Esophagus squamous epithelium (tissue), 4 donors: ENCODE measurements at regions not wholly inside any gene's neighbourhood (a gene's known extent, or its start where the extent isn't known, plus 50 kb on each side); places are given as distances from the start of the nearest gene placed in this dataset.

Source experiments
- POLR2A ChIP-seq, 4 donors: fragments of 450-650 bp; IDR thresholded peaks; one replicate each; pipeline ENCODE4 v1.6.1; 2017; ENCODE audit warnings: antibody characterized with exemption in 4 of 4, mild to moderate bottlenecking in 4 of 4, moderate library complexity in 3 of 4
- TF ChIP-seq, protein P1 (sequence below), 6 experiments: fragments of 450-650 bp in 4 of 6; fragments of 200-600 bp in 2 of 6; sonication (generic) in 2 of 6; IDR thresholded peaks; one replicate each; pipeline ENCODE4 v1.5.1; 2016 to 2019; ENCODE audit warnings: antibody characterized with exemption in 6 of 6, mild to moderate bottlenecking in 4 of 6, moderate library complexity in 4 of 6

- TF ChIP-seq, protein P1, sequence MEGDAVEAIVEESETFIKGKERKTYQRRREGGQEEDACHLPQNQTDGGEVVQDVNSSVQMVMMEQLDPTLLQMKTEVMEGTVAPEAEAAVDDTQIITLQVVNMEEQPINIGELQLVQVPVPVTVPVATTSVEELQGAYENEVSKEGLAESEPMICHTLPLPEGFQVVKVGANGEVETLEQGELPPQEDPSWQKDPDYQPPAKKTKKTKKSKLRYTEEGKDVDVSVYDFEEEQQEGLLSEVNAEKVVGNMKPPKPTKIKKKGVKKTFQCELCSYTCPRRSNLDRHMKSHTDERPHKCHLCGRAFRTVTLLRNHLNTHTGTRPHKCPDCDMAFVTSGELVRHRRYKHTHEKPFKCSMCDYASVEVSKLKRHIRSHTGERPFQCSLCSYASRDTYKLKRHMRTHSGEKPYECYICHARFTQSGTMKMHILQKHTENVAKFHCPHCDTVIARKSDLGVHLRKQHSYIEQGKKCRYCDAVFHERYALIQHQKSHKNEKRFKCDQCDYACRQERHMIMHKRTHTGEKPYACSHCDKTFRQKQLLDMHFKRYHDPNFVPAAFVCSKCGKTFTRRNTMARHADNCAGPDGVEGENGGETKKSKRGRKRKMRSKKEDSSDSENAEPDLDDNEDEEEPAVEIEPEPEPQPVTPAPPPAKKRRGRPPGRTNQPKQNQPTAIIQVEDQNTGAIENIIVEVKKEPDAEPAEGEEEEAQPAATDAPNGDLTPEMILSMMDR (IDR thresholded peaks at IDR 0.05) = no peak
- TF ChIP-seq POLR2A (IDR thresholded peaks at IDR 0.05) = no peak
Measured at GRCh38 chr16:86373276-86373901, 136.9 kb upstream of the FOXF1 start.
